ENCODE measurements at regions not wholly inside any gene's neighbourhood (a gene's known extent, or its start where the extent isn't known, plus 50 kb on each side); places are given as distances from the start of the nearest gene placed in this dataset.

DNA sequence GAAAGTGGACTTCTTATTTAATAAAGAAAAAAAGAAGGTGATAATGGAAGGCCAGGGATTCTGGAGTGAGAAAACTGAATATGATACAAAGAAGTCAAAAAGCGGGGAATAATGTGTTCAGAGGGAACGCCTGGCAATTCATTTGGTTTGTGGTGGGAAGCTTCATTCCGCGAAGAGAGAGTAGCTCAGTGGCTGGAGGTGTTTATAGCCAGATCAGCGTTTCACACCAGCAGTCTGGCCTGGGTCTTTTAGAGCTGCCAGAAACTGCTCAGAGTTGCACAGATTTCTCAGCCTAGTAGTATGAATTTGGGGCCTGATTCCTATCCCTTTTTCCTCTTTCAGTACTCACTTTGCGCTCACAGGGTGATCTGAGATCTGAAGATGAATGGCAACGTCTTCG is 67.8 kb upstream of the IPO9 start:
- Histone ChIP-seq H3K4me1 (replicated peaks; ENCODE audit: insufficient read depth) (peaks cover 14% of the 10 kb centered on the region), H3K79me2 (ENCODE audit: low read depth) (0 out of 2 replicates have a peak, but pooled peaks cover 3% of the 10 kb centered on the region)
- POLR2A ChIA-PET (ENCODE audit: unreplicated experiment): interaction anchor here (0.6 kb wide), 2 partner anchors 13 to 181 kb away, joined by 3 to 5 read pairs; no protein-coding TSS in a partner anchor

DNA sequence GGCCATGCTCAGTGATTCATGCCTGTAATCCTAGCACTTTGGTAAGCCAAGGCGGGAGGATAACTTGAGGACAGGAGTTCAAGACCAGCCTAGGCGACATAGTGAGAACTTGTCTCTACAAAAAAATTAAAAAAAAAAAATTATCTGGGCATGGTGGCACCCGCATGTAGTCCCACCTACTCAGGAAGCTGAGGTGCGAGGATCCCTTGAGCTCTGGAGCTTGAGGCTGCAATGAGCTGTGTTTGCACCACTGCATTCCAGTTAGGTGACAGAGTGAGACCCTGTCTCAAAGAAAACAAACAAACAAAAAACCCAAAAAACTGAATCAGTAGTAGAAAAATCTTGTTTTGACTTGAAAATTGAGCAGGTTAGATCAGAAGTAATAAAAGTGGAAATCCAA is 67.1 kb upstream of the IPO9 start:
- Histone ChIP-seq H3K27me3 (ENCODE audit: insufficient read depth, low read depth) (no peaks in the 10 kb centered on the region), H3K4me3 (no peak overlapping the region), H4K20me1 (ENCODE audit: insufficient read depth) (no peaks in the 10 kb centered on the region), H3K4me2 (peak overlapping the region; percentile 14; the same call in 1 of the 2 replicates), H3F3A (ENCODE audit: insufficient read depth, low read depth) (peaks cover 3% of the 10 kb centered on the region; the same call in 1 of the 2 replicates), H3K4me1 (replicated peaks; ENCODE audit: insufficient read depth) (peaks cover 9% of the 10 kb centered on the region), H3K27ac (no peak overlapping the region), H3K9me3 (ENCODE audit: insufficient read depth, low read depth) (no peaks in the 10 kb centered on the region), H3K9me2 (ENCODE audit: insufficient read depth) (no peaks in the 10 kb centered on the region), H2AFZ (no peak overlapping the region), H3K79me2 (ENCODE audit: low read depth) (0 out of 2 replicates have a peak, but pooled peaks cover 1% of the 10 kb centered on the region), H3K36me3 (ENCODE audit: low read depth) (no peaks in the 10 kb centered on the region)
- DNase-seq: no peak
- BruUV-seq (replicated peaks): no TSS peak
- CTCF ChIA-PET: interaction anchor here (0.7 kb wide), 1 partner anchor 185 kb away, joined by 4 read pairs; no protein-coding TSS in a partner anchor
- POLR2A ChIA-PET (ENCODE audit: unreplicated experiment): interaction anchor here (0.6 kb wide), 1 partner anchor 153 kb away, joined by 5 read pairs; no protein-coding TSS in a partner anchor
- intact Hi-C loops (cut with micrococcal nuclease; ENCODE audit: unreplicated experiment): no loop called here
- no peak for TF ChIP-seq EZH2 (IDR thresholded peaks at IDR 0.05; ENCODE audit: low read depth)
- TF ChIP-seq, protein P1, sequence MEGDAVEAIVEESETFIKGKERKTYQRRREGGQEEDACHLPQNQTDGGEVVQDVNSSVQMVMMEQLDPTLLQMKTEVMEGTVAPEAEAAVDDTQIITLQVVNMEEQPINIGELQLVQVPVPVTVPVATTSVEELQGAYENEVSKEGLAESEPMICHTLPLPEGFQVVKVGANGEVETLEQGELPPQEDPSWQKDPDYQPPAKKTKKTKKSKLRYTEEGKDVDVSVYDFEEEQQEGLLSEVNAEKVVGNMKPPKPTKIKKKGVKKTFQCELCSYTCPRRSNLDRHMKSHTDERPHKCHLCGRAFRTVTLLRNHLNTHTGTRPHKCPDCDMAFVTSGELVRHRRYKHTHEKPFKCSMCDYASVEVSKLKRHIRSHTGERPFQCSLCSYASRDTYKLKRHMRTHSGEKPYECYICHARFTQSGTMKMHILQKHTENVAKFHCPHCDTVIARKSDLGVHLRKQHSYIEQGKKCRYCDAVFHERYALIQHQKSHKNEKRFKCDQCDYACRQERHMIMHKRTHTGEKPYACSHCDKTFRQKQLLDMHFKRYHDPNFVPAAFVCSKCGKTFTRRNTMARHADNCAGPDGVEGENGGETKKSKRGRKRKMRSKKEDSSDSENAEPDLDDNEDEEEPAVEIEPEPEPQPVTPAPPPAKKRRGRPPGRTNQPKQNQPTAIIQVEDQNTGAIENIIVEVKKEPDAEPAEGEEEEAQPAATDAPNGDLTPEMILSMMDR (conservative IDR thresholded peaks at IDR 0.05): no peak

More for the DNA sequence above, 67.8 kb upstream of the IPO9 start:
- no TSS peak for BruUV-seq (replicated peaks)
- Histone ChIP-seq H3K27ac (no peak overlapping the region), H3K27me3 (ENCODE audit: insufficient read depth, low read depth) (no peaks in the 10 kb centered on the region), H3K9me3 (ENCODE audit: insufficient read depth, low read depth) (no peaks in the 10 kb centered on the region), H3K4me3 (no peak overlapping the region), H3F3A (ENCODE audit: insufficient read depth, low read depth) (peaks cover 7% of the 10 kb centered on the region; the same call in 1 of the 2 replicates), H3K4me2 (no peak overlapping the region), H3K36me3 (ENCODE audit: low read depth) (no peaks in the 10 kb centered on the region), H3K9me2 (ENCODE audit: insufficient read depth) (no peaks in the 10 kb centered on the region), H2AFZ (no peak overlapping the region), H4K20me1 (ENCODE audit: insufficient read depth) (no peaks in the 10 kb centered on the region)
- DNase-seq: no peak
- TF ChIP-seq, protein P1 (conservative IDR thresholded peaks at IDR 0.05): no peak
- TF ChIP-seq EZH2 (IDR thresholded peaks at IDR 0.05; ENCODE audit: low read depth): no peak
- intact Hi-C loops (cut with micrococcal nuclease; ENCODE audit: unreplicated experiment): no loop called here
- CTCF ChIA-PET: no interaction called here

DNA sequence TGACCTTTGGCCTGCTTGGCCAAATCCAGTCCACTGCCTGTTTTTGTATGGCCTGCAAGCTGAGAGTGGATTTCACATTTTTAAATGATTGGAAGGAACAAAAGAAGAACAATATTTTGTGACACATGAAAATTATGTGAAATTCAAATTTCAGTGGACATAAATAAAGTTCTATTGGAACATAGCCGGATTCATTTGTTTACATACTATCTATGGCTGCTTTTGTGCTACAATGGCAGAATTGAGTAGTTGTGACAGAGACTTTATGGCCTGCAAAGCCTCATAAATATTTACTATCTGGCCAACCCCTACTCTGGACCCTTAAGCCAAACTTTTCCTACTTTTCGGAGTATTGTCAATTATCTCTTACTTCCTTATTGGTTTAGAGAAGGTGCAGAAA is 66.6 kb upstream of the IPO9 start:
- POLR2A ChIA-PET (ENCODE audit: unreplicated experiment): interaction anchor here (0.6 kb wide), 1 partner anchor 152 kb away, joined by 5 read pairs; no protein-coding TSS in a partner anchor
- Histone ChIP-seq H2AFZ (no peak overlapping the region), H3K9me2 (ENCODE audit: insufficient read depth) (no peaks in the 10 kb centered on the region), H3K4me3 (no peak overlapping the region), H3K36me3 (ENCODE audit: low read depth) (no peaks in the 10 kb centered on the region), H4K20me1 (ENCODE audit: insufficient read depth) (no peaks in the 10 kb centered on the region), H3K9me3 (ENCODE audit: insufficient read depth, low read depth) (no peaks in the 10 kb centered on the region), H3K27me3 (ENCODE audit: insufficient read depth, low read depth) (no peaks in the 10 kb centered on the region), H3K79me2 (ENCODE audit: low read depth) (no peaks in the 10 kb centered on the region), H3K27ac (no peak overlapping the region), H3K4me2 (peak overlapping the region; percentile 14; the same call in 1 of the 2 replicates), H3K4me1 (replicated peaks; ENCODE audit: insufficient read depth) (peaks cover 9% of the 10 kb centered on the region), H3F3A (ENCODE audit: insufficient read depth, low read depth) (peaks cover 3% of the 10 kb centered on the region; the same call in 1 of the 2 replicates)
- CTCF ChIA-PET: interaction anchor here (0.7 kb wide), 1 partner anchor 186 kb away, joined by 4 read pairs; no protein-coding TSS in a partner anchor
- TF ChIP-seq, protein P1 (conservative IDR thresholded peaks at IDR 0.05): no peak
- no peak for TF ChIP-seq EZH2 (IDR thresholded peaks at IDR 0.05; ENCODE audit: low read depth)
- no peak for DNase-seq
- intact Hi-C loops (cut with micrococcal nuclease; ENCODE audit: unreplicated experiment): no loop called here
- BruUV-seq (replicated peaks): no TSS peak
